ENCODE measurements at regions not wholly inside any gene's neighbourhood (a gene's known extent, or its start where the extent isn't known, plus 50 kb on each side); places are given as distances from the start of the nearest gene placed in this dataset.

GRCh38 chr14:53542732-53543131 is 389.6 kb upstream of the DDHD1 start:
- no peaks in the 10 kb centered on the region for H3F3A ChIP-seq (ENCODE audit: insufficient read depth, low read length)
- H3K9me2 ChIP-seq (ENCODE audit: low read depth, low read length), result no peaks in the 10 kb centered on the region
- no peaks in the 10 kb centered on the region for H3K36me3 ChIP-seq (ENCODE audit: insufficient read depth, low read length)
- no peak overlapping the region for H2AFZ ChIP-seq (ENCODE audit: low read length)
- no peak for TF ChIP-seq EZH2 (IDR thresholded peaks at IDR 0.05; ENCODE audit: borderline replicate concordance, low read length)
- no peak for TF ChIP-seq CTCF (IDR thresholded peaks at IDR 0.05; ENCODE audit: low read length)
- no peaks in the 10 kb centered on the region for H4K20me1 ChIP-seq (ENCODE audit: insufficient read depth, low read length)
- H3K9ac ChIP-seq (ENCODE audit: low read length), result no peak overlapping the region
- no peaks in the 10 kb centered on the region for H3K4me1 ChIP-seq (ENCODE audit: insufficient read depth, low read length, severe bottlenecking)
- no peaks in the 10 kb centered on the region for H3K9me3 ChIP-seq (ENCODE audit: low read length)
- H3K79me2 ChIP-seq (ENCODE audit: insufficient read depth, low read length), result no peaks in the 10 kb centered on the region
- no peak overlapping the region for H3K27ac ChIP-seq (ENCODE audit: low read depth, low read length, poor library complexity, severe bottlenecking)
- H3K27me3 ChIP-seq (ENCODE audit: insufficient read depth, low read length), result no peaks in the 10 kb centered on the region
- H3K4me2 ChIP-seq (ENCODE audit: low read length), result no peak overlapping the region
- no peak overlapping the region for H3K4me3 ChIP-seq (ENCODE audit: low read depth, low read length, poor library complexity, severe bottlenecking)

GRCh38 chr14:53541411-53541810 is 388.3 kb upstream of the DDHD1 start:
- Histone ChIP-seq H3K9me2 (ENCODE audit: low read depth, low read length) (no peaks in the 10 kb centered on the region), H3K27ac (ENCODE audit: low read depth, low read length, poor library complexity, severe bottlenecking) (no peak overlapping the region), H3K36me3 (ENCODE audit: insufficient read depth, low read length) (no peaks in the 10 kb centered on the region), H3K4me3 (ENCODE audit: low read depth, low read length, poor library complexity, severe bottlenecking) (no peak overlapping the region), H3K27me3 (ENCODE audit: insufficient read depth, low read length) (no peaks in the 10 kb centered on the region), H2AFZ (ENCODE audit: low read length) (no peak overlapping the region), H3F3A (ENCODE audit: insufficient read depth, low read length) (no peaks in the 10 kb centered on the region), H4K20me1 (ENCODE audit: insufficient read depth, low read length) (no peaks in the 10 kb centered on the region), H3K9ac (ENCODE audit: low read length) (no peak overlapping the region), H3K9me3 (ENCODE audit: low read length) (no peaks in the 10 kb centered on the region), H3K79me2 (ENCODE audit: insufficient read depth, low read length) (no peaks in the 10 kb centered on the region), H3K4me1 (ENCODE audit: insufficient read depth, low read length, severe bottlenecking) (no peaks in the 10 kb centered on the region), H3K4me2 (ENCODE audit: low read length) (no peak overlapping the region)
- TF ChIP-seq CTCF (IDR thresholded peaks at IDR 0.05; ENCODE audit: low read length) (no peak), EZH2 (IDR thresholded peaks at IDR 0.05; ENCODE audit: borderline replicate concordance, low read length) (no peak)

- Histone ChIP-seq H3K4me3 (ENCODE audit: low read depth, low read length, poor library complexity, severe bottlenecking) (no peak overlapping the region), H2AFZ (ENCODE audit: low read length) (no peak overlapping the region), H3F3A (ENCODE audit: insufficient read depth, low read length) (no peaks in the 10 kb centered on the region), H3K9ac (ENCODE audit: low read length) (no peak overlapping the region), H3K27ac (ENCODE audit: low read depth, low read length, poor library complexity, severe bottlenecking) (no peak overlapping the region), H4K20me1 (ENCODE audit: insufficient read depth, low read length) (no peaks in the 10 kb centered on the region), H3K4me1 (ENCODE audit: insufficient read depth, low read length, severe bottlenecking) (no peaks in the 10 kb centered on the region), H3K4me2 (ENCODE audit: low read length) (no peak overlapping the region), H3K9me2 (ENCODE audit: low read depth, low read length) (no peaks in the 10 kb centered on the region), H3K9me3 (ENCODE audit: low read length) (no peaks in the 10 kb centered on the region), H3K36me3 (ENCODE audit: insufficient read depth, low read length) (no peaks in the 10 kb centered on the region), H3K27me3 (ENCODE audit: insufficient read depth, low read length) (no peaks in the 10 kb centered on the region), H3K79me2 (ENCODE audit: insufficient read depth, low read length) (no peaks in the 10 kb centered on the region)
- TF ChIP-seq CTCF (IDR thresholded peaks at IDR 0.05; ENCODE audit: low read length) (peak; percentile 91), EZH2 (IDR thresholded peaks at IDR 0.05; ENCODE audit: borderline replicate concordance, low read length) (no peak)
These were observed 386.5 kb upstream of the DDHD1 start for GRCh38 chr14:53539489-53540126.
